Fibroblast of pulmonary artery (primary cell): ENCODE measurements at regions not wholly inside any gene's neighbourhood (a gene's known extent, or its start where the extent isn't known, plus 50 kb on each side); places are given as distances from the start of the nearest gene placed in this dataset.

Experiments used
- DNase-seq: peaks from one replicate; pipeline ENCODE4 v3.0.0-alpha.2; 2010; ENCODE audit warnings: low read depth
- H3K4me3 ChIP-seq: replicated peaks from 2 replicates; pipeline ENCODE4 v1.5.1; 2011; ENCODE audit warnings: low read depth, mild to moderate bottlenecking, control low read depth, low read length, moderate library complexity
- CTCF ChIP-seq: IDR thresholded peaks from 2 replicates; pipeline ENCODE4 v1.5.1; 2011; ENCODE audit warnings: mild to moderate bottlenecking, control low read depth, low read length, inconsistent platforms; ENCODE audit errors: missing control alignments

DNA sequence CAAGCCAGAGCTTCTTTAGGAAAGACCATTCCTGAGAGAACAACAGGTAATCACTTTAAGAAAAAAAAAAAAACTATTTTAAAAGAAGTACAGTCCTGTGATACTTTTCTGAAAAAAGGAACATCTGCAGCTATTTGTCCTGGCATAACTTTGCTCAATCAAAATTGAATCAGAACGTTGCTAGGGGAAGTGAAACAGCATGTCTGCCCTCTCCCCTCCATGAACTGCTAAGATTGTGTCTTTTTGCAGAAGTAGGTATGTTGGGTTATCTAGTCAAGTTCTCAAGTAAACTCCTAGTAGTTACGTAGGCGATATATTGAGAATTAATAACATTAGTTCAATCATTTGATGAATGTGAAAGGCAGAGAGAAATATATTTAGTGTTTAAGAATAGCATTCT, 1013.3 kb downstream of the TUSC7 start:
- TF ChIP-seq CTCF, result no peak
- no peak overlapping the region for H3K4me3 ChIP-seq
- DNase-seq, result no peak

DNA sequence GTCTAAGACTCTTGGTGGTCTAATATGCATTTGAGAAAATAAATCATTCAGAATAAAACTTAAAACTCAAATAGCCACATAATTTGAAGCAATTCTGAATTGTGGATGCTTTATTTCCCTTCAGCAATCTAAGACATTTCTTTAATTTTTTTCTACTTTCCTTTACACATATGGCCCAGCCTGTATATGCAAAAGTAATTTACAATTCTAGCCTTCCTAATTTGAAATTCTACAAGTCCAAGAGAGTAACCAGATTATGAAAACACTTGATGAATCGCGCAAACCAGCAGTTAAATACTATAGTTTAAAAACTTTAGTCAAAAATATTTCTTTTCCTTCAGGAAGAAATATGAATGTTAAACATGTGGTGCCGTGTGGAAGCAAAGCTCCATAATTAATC, 1014.2 kb downstream of the TUSC7 start:
- no peak for TF ChIP-seq CTCF

GRCh38 chr3:117725314-117725713, 1015.7 kb downstream of the TUSC7 start:
- no peak for TF ChIP-seq CTCF
- no peak overlapping the region for H3K4me3 ChIP-seq
- no peak for DNase-seq

More for the DNA sequence above, 1014.2 kb downstream of the TUSC7 start:
- no peak overlapping the region for H3K4me3 ChIP-seq
- no peak for DNase-seq

DNA sequence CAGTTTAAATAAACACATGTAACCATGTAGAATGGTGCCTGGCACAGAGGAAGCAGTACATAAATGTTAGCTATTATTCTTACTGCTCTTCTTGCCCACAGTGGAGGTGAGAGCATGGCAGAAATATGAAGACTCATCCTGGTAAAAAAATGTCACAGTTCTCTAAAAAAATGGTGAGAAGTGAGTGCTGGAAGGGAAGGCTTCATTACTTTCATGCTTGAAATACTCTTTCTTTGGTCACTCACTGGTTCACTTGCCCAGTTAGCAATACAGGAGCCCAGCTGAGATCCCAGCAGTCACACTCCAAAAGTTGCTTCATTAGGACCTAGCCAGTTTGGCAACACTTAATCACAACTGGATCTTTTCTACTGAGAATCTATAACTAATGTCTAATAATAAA, 1017.2 kb downstream of the TUSC7 start:
- H3K4me3 ChIP-seq, result no peak overlapping the region
- TF ChIP-seq CTCF, result no peak
- no peak for DNase-seq

DNA sequence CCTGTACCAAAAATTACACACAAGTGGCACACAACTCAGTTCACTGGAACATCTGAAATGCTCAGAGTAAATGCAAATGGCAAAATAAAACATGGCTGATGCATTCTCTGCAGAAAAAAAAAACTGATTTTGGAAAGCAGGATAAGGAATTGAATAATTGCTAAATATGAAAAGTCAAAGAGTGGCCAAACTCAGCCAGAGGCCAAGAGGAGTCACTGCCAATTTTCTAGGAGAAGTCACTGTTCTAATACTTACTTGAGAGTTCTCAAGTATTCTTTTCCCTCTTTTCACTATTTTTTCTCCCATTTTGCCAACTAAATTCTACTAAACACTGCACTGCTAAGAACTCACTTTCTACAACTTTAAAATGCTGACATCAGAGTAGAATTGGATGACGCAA, 1018.6 kb downstream of the TUSC7 start:
- DNase-seq, result no peak
- TF ChIP-seq CTCF, result no peak
- H3K4me3 ChIP-seq, result no peak overlapping the region

DNA sequence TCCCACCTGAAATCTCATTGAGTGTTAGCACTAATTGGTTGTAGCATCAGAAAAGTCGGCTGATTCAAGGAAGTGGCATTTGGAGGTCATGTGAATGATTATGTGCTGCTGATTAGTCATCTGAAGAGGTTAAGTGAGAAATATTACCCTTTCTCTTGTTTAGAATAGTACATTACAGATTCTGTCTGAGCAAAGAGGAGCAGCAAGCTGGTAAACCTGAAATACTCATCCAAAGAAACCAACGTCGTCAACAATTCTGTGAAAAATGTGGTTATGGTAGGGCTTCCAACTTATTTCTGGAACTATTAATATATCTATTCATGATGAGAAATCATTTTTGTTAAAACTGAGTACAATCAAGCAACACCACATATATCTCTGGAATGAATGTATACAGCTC, 1024.9 kb downstream of the TUSC7 start:
- no peak for DNase-seq
- TF ChIP-seq CTCF, result no peak
- H3K4me3 ChIP-seq, result no peak overlapping the region

GRCh38 chr3:117735481-117736101, 1026.0 kb downstream of the TUSC7 start:
- DNase-seq, result peak; percentile 37
- TF ChIP-seq CTCF, result no peak
- H3K4me3 ChIP-seq, result no peak overlapping the region
